ENCODE measurements at regions not wholly inside any gene's neighbourhood (a gene's known extent, or its start where the extent isn't known, plus 50 kb on each side); places are given as distances from the start of the nearest gene placed in this dataset.

- TF ChIP-seq POLR2A (IDR thresholded peaks at IDR 0.05): no peak
- no peak for TF ChIP-seq CTCF (IDR thresholded peaks at IDR 0.05)
These were observed 168.6 kb downstream of the REEP3 start for GRCh38 chr10:63689768-63690167.

All from Peyer's patch (tissue), 4 donors.